WTC11 (cell line): ENCODE measurements at regions not wholly inside any gene's neighbourhood (a gene's known extent, or its start where the extent isn't known, plus 50 kb on each side); places are given as distances from the start of the nearest gene placed in this dataset.

Experiments
- ATAC-seq: fragments of 200-7000 bp; cut with Tn5 transposase; 2 replicates; pipeline ENCODE4 v1.10.0; 2021; ENCODE audit warnings: mild to moderate bottlenecking, moderate library complexity
- CTCF ChIA-PET: fragments of 300-600 bp; sonication (Branson Sonifier 250); formaldehyde crosslinking; loops from one replicate; lab custom pipeline; 2021; ENCODE audit warnings: antibody characterized with exemption; lab: Charles Lee
- POLR2A ChIA-PET: fragments of 350-600 bp; sonication (Branson Sonifier 250); formaldehyde crosslinking; loops from one replicate; lab custom pipeline; 2021; ENCODE audit warnings: antibody characterized with exemption; lab: Charles Lee
- DNase-seq: peaks from one replicate; pipeline ENCODE4 v3.0.0; 2021; ENCODE audit warnings: low spot score
- H3K27ac Mint-ChIP-seq: 2 replicates; pipeline ENCODE4 v1.8.0; 2021; ENCODE audit warnings: mixed read lengths
- H3K27me3 Mint-ChIP-seq: 2 replicates; pipeline ENCODE4 v1.8.0; 2021; ENCODE audit warnings: low read depth, mild to moderate bottlenecking, moderate library complexity, mixed read lengths
- H3K36me3 Mint-ChIP-seq: 2 replicates; pipeline ENCODE4 v1.8.0; 2021; ENCODE audit warnings: mixed read lengths
- H3K4me1 Mint-ChIP-seq: 2 replicates; pipeline ENCODE4 v1.8.0; 2022; ENCODE audit warnings: mixed read lengths
- H3K4me3 Mint-ChIP-seq: 2 replicates; pipeline ENCODE4 v1.8.0; 2021; ENCODE audit warnings: mild to moderate bottlenecking, moderate library complexity, mixed read lengths
- H3K9me3 Mint-ChIP-seq: 2 replicates; pipeline ENCODE4 v1.8.0; 2021; ENCODE audit warnings: mixed read lengths
- GABPB1 ChIP-seq: sonication (generic); formaldehyde crosslinking; IDR thresholded peaks from 2 replicates; pipeline ENCODE4 v1.8.1; 2023; ENCODE audit warnings: mild to moderate bottlenecking, missing genetic modification reagents
- NFYB ChIP-seq: sonication (generic); formaldehyde crosslinking; conservative IDR thresholded peaks from 2 replicates; pipeline ENCODE4 v1.8.0; 2022; ENCODE audit warnings: low read depth, missing genetic modification reagents

GRCh38 chr9:2570615-2571479, 50.7 kb upstream of the VLDLR start:
- DNase-seq (no peak), ATAC-seq (no peak)
- Mint-ChIP-seq H3K9me3 (0 out of 2 replicates have a peak, but pooled peaks cover 4% of the 10 kb centered on the region), H3K4me3 (no peak overlapping the region), H3K27me3 (no peaks in the 10 kb centered on the region), H3K36me3 (no peaks in the 10 kb centered on the region), H3K27ac (no peak overlapping the region), H3K4me1 (no peaks in the 10 kb centered on the region)
- ChIA-PET POLR2A (no interaction called here), CTCF (no interaction called here)
- TF ChIP-seq NFYB (CRISPR knock-in tag) (no peak), GABPB1 (CRISPR knock-in tag) (no peak)
